Spinal cord (tissue), 9 donors: ENCODE measurements at regions not wholly inside any gene's neighbourhood (a gene's known extent, or its start where the extent isn't known, plus 50 kb on each side); places are given as distances from the start of the nearest gene placed in this dataset.
A peak's percentile ranks its signal among the peaks of the same experiment; 100 is the strongest.

ENCODE experiments used
- DNase-seq, 6 donors: peaks; one replicate each; pipeline versions ENCODE4 v3.0.0 to v3.0.0-alpha.2; 2013 to 2015; ENCODE audit warnings: low spot score in 6 of 6, low read depth in 4 of 6
- H3K27ac ChIP-seq: one replicate; pipeline ENCODE4 v1.5.1; 2013; ENCODE audit warnings: low read depth, low read length, control low read depth
- H3K27me3 ChIP-seq: one replicate; pipeline ENCODE4 v1.6.1; 2013; ENCODE audit warnings: low read length; ENCODE audit not compliant: control insufficient read depth, insufficient read depth
- H3K36me3 ChIP-seq: one replicate; pipeline ENCODE4 v1.6.1; 2013; ENCODE audit warnings: low read length; ENCODE audit not compliant: control insufficient read depth, insufficient read depth
- H3K4me1 ChIP-seq: one replicate; pipeline ENCODE4 v1.6.1; 2013; ENCODE audit warnings: low read length; ENCODE audit not compliant: control insufficient read depth, insufficient read depth
- H3K4me3 ChIP-seq: one replicate; pipeline ENCODE4 v1.5.1; 2013; ENCODE audit warnings: low read depth, low read length, control low read depth
- H3K9me3 ChIP-seq: one replicate; pipeline ENCODE4 v1.6.1; 2013; ENCODE audit warnings: low read length; ENCODE audit not compliant: control insufficient read depth, insufficient read depth
- WGBS: methylation state at CpG from one replicate; pipeline ENCODE4 v1.1.5; 2013; ENCODE audit warnings: missing lambda C conversion rate; ENCODE audit not compliant: insufficient coverage; 5-methylcytosine and 5-hydroxymethylcytosine counted together
- donor health status: healthy.

GRCh38 chr22:47453049-47453448 is 690.6 kb downstream of the TBC1D22A start:
- 100% methylated on average over 1 of the region's 6 CpGs for WGBS
- Histone ChIP-seq H3K36me3 (no peaks in the 10 kb centered on the region), H3K27ac (no peak overlapping the region), H3K4me1 (no peaks in the 10 kb centered on the region), H3K27me3 (no peaks in the 10 kb centered on the region), H3K4me3 (no peak overlapping the region), H3K9me3 (peaks cover 3% of the 10 kb centered on the region)
- DNase-seq, result no peak

- no peaks in the 10 kb centered on the region for H3K4me1 ChIP-seq
- DNase-seq, result no peak
- WGBS, result 75% methylated on average over 1 of the region's 2 CpGs
- no peak overlapping the region for H3K4me3 ChIP-seq
- no peak overlapping the region for H3K27ac ChIP-seq
- no peaks in the 10 kb centered on the region for H3K36me3 ChIP-seq
- peaks cover 3% of the 10 kb centered on the region for H3K9me3 ChIP-seq
- H3K27me3 ChIP-seq, result no peaks in the 10 kb centered on the region
These were observed 689.7 kb downstream of the TBC1D22A start for GRCh38 chr22:47452184-47452583.

GRCh38 chr22:47450876-47451475 is 688.5 kb downstream of the TBC1D22A start:
- Histone ChIP-seq H3K36me3 (no peaks in the 10 kb centered on the region), H3K4me3 (no peak overlapping the region), H3K9me3 (peaks cover 3% of the 10 kb centered on the region), H3K4me1 (no peaks in the 10 kb centered on the region), H3K27me3 (no peaks in the 10 kb centered on the region), H3K27ac (no peak overlapping the region)
- 73% methylated on average over 3 of the region's 9 CpGs for WGBS
- peak in 1 of 6 donors; percentile 3 for DNase-seq

GRCh38 chr22:47449508-47450270 is 687.2 kb downstream of the TBC1D22A start:
- H3K4me1 ChIP-seq, result no peaks in the 10 kb centered on the region
- no peak overlapping the region for H3K4me3 ChIP-seq
- H3K27me3 ChIP-seq, result no peaks in the 10 kb centered on the region
- DNase-seq, result no peak
- 85% methylated on average over 11 of the region's 12 CpGs for WGBS
- H3K36me3 ChIP-seq, result no peaks in the 10 kb centered on the region
- H3K9me3 ChIP-seq, result peaks cover 3% of the 10 kb centered on the region
- no peak overlapping the region for H3K27ac ChIP-seq

GRCh38 chr22:47448231-47449223 is 686.1 kb downstream of the TBC1D22A start:
- no peaks in the 10 kb centered on the region for H3K27me3 ChIP-seq

GRCh38 chr22:47446821-47447810 is 684.7 kb downstream of the TBC1D22A start:
- WGBS, result 96% methylated on average over 28 of the region's 28 CpGs

More at GRCh38 chr22:47448231-47449223, 686.1 kb downstream of the TBC1D22A start:
- Histone ChIP-seq H3K4me1 (no peaks in the 10 kb centered on the region), H3K4me3 (no peak overlapping the region), H3K36me3 (no peaks in the 10 kb centered on the region), H3K9me3 (peaks cover under 1% of the 10 kb centered on the region), H3K27ac (no peak overlapping the region)
- no peak for DNase-seq
- WGBS, result 89% methylated on average over 17 of the region's 19 CpGs

GRCh38 chr22:47446331-47446730 is 683.9 kb downstream of the TBC1D22A start:
- H3K27ac ChIP-seq, result no peak overlapping the region
- H3K36me3 ChIP-seq, result no peaks in the 10 kb centered on the region
- whole genome bisulfite sequencing, result 86% methylated on average over 6 of the region's 8 CpGs
- no peaks in the 10 kb centered on the region for H3K4me1 ChIP-seq
- H3K4me3 ChIP-seq, result no peak overlapping the region
- H3K27me3 ChIP-seq, result no peaks in the 10 kb centered on the region
- DNase-seq, result no peak
- no peaks in the 10 kb centered on the region for H3K9me3 ChIP-seq

More at GRCh38 chr22:47446821-47447810, 684.7 kb downstream of the TBC1D22A start:
- no peak overlapping the region for H3K4me3 ChIP-seq
- H3K27ac ChIP-seq, result no peak overlapping the region
- no peaks in the 10 kb centered on the region for H3K27me3 ChIP-seq
- H3K36me3 ChIP-seq, result no peaks in the 10 kb centered on the region
- no peak for DNase-seq
- H3K4me1 ChIP-seq, result no peaks in the 10 kb centered on the region
- H3K9me3 ChIP-seq, result no peaks in the 10 kb centered on the region

- DNase-seq, result peak in 1 of 6 donors; percentile 21
- WGBS, result 65% methylated on average over 8 of the region's 10 CpGs
These were observed 683.4 kb downstream of the TBC1D22A start for GRCh38 chr22:47445716-47446290.

More at GRCh38 chr22:47445716-47446290, 683.4 kb downstream of the TBC1D22A start:
- Histone ChIP-seq H3K27ac (no peak overlapping the region), H3K4me1 (no peaks in the 10 kb centered on the region), H3K27me3 (no peaks in the 10 kb centered on the region), H3K4me3 (no peak overlapping the region), H3K36me3 (no peaks in the 10 kb centered on the region), H3K9me3 (no peaks in the 10 kb centered on the region)
